ENCODE measurements at regions not wholly inside any gene's neighbourhood (a gene's known extent, or its start where the extent isn't known, plus 50 kb on each side); places are given as distances from the start of the nearest gene placed in this dataset.

DNA sequence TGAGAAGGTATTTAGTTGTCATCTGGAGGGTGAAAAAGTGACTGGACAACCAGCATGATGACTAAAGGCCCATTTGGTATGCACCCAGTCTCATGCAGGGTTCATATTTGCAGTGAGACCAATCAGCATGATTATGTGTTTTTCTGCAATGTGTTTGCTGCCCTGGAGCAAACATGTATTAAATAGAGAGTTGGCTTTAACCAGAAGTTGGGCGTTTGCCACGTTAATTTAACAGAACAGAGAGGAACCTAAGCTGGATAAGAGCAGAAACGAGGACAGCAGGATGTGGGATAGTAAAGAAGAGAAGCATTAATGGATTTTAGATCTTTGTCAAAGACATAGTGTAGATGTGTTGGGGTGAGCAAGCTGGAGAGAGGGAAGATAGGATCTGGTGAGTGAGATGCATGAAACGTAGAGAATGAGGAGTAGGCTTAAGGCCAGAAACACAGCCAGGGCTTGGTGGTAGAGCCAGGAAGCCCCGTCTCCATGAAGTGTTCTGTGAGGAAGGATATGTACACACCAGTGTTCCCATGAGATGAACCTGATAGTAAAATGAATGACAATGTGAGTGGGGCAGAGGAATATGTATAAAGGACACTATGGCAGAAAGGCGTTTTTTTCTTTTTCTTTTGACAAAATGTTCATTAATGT lies 164.0 kb upstream of the PDGFD start:
- H3K9me3 ChIP-seq, result no peaks in the 10 kb centered on the region
- no peak for TF ChIP-seq POLR2A (IDR thresholded peaks at IDR 0.05)
- TF ChIP-seq, protein P1, sequence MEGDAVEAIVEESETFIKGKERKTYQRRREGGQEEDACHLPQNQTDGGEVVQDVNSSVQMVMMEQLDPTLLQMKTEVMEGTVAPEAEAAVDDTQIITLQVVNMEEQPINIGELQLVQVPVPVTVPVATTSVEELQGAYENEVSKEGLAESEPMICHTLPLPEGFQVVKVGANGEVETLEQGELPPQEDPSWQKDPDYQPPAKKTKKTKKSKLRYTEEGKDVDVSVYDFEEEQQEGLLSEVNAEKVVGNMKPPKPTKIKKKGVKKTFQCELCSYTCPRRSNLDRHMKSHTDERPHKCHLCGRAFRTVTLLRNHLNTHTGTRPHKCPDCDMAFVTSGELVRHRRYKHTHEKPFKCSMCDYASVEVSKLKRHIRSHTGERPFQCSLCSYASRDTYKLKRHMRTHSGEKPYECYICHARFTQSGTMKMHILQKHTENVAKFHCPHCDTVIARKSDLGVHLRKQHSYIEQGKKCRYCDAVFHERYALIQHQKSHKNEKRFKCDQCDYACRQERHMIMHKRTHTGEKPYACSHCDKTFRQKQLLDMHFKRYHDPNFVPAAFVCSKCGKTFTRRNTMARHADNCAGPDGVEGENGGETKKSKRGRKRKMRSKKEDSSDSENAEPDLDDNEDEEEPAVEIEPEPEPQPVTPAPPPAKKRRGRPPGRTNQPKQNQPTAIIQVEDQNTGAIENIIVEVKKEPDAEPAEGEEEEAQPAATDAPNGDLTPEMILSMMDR (IDR thresholded peaks at IDR 0.05), result no peak
- no peak for TF ChIP-seq EP300 (IDR thresholded peaks at IDR 0.05)
- H3K27me3 ChIP-seq, result no peaks in the 10 kb centered on the region
- 68 to 73% methylated on average over 6 of the region's 6 CpGs for WGBS, 2 donors
- ATAC-seq (ENCODE audit: low FRiP score in 2 of 2) (peak in 1 of 2 donors; percentile 19), DNase-seq (no peak)
- no peaks in the 10 kb centered on the region for H3K36me3 ChIP-seq
- no peaks in the 10 kb centered on the region for H3K4me1 ChIP-seq
- H3K27ac ChIP-seq, result no peak overlapping the region
- no peak overlapping the region for H3K4me3 ChIP-seq

DNA sequence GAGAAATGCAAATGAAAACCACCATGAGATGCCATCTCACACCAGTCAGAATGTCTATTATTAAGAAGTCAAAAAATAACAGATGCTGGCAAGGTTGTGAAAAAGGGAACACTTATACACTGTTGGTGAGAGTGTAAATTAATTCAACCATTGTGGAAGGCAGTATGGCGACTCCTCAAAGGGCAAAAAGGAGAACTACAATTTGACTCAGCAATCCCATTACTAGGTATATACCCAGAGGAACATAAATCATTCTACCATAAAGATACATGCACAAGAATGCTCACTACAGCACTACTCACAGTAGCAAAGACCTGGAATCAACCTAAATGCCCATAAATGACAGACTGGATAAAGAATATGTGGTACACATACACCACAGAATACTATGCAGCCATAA lies 161.1 kb upstream of the PDGFD start:
- DNase-seq (no peak), ATAC-seq (ENCODE audit: low FRiP score in 2 of 2) (no peak)
- TF ChIP-seq EP300 (IDR thresholded peaks at IDR 0.05), result no peak
- no peak for TF ChIP-seq POLR2A (IDR thresholded peaks at IDR 0.05)
- no peak for TF ChIP-seq POLR2AphosphoS5 (IDR thresholded peaks at IDR 0.05)
- TF ChIP-seq, protein P1 (IDR thresholded peaks at IDR 0.05), result no peak
- H3K4me1 ChIP-seq, result no peaks in the 10 kb centered on the region
- WGBS, 2 donors, result 79 to 81% methylated on average over 1 of the region's 1 CpG
- H3K9me3 ChIP-seq, result no peaks in the 10 kb centered on the region
- H3K27ac ChIP-seq, result no peak overlapping the region
- no peaks in the 10 kb centered on the region for H3K36me3 ChIP-seq
- H3K4me3 ChIP-seq, result no peak overlapping the region
- no peaks in the 10 kb centered on the region for H3K27me3 ChIP-seq

DNA sequence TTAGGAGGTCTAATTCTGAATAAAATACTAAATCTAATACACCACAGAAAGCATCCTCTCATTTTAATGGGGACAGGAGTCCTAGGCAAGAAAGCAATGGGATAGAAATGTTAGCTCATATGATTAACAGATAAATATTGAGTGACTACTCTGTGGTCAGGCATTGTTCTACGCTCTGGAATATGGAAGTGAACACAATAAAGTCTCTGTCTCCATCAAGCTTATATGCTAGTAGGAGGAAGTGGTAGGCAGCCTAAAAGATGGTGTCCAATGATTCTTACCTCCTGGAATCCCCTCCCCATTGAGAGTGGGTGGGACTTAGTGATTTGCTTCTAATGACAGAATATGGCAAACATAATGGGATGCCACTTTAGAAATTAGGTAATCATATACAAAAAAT lies 160.3 kb upstream of the PDGFD start:
- 84 to 92% methylated on average over 1 of the region's 1 CpG for WGBS, 2 donors
- TF ChIP-seq POLR2A (IDR thresholded peaks at IDR 0.05) (no peak), EP300 (IDR thresholded peaks at IDR 0.05) (no peak), POLR2AphosphoS5 (IDR thresholded peaks at IDR 0.05) (no peak)
- TF ChIP-seq, protein P1 (IDR thresholded peaks at IDR 0.05), result no peak
- no peak for DNase-seq
- no peak overlapping the region for H3K27ac ChIP-seq
- no peaks in the 10 kb centered on the region for H3K27me3 ChIP-seq
- no peaks in the 10 kb centered on the region for H3K36me3 ChIP-seq
- ATAC-seq (ENCODE audit: low FRiP score in 2 of 2), result no peak
- H3K4me3 ChIP-seq, result no peak overlapping the region
- no peaks in the 10 kb centered on the region for H3K9me3 ChIP-seq
- no peaks in the 10 kb centered on the region for H3K4me1 ChIP-seq

DNA sequence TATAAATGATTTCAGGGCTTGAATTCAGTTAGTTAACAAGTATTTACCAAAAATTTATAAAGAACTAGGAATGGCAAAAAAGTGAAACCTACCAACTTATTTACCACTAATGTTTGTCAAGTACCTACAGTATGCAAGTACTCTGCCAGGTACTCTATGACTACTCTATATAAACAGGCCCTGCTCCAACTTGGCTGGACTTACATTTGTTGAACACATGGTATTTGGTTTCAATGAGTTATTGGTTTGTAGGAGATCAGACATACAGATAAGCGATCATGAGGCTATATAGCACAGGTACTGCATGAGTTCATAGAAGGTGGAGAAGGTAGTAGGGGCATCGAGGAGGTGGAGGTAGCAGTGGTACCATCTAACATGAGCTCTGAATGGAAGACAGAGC lies 159.9 kb upstream of the PDGFD start:
- no peak overlapping the region for H3K4me3 ChIP-seq
- no peak overlapping the region for H3K27ac ChIP-seq
- ATAC-seq (ENCODE audit: low FRiP score in 2 of 2), result no peak
- DNase-seq, result no peak
- H3K27me3 ChIP-seq, result no peaks in the 10 kb centered on the region
- H3K36me3 ChIP-seq, result no peaks in the 10 kb centered on the region
- H3K9me3 ChIP-seq, result no peaks in the 10 kb centered on the region
- H3K4me1 ChIP-seq, result no peaks in the 10 kb centered on the region
- no peak for TF ChIP-seq POLR2AphosphoS5 (IDR thresholded peaks at IDR 0.05)
- TF ChIP-seq, protein P1 (IDR thresholded peaks at IDR 0.05), result no peak
- 95% methylated on average over 2 of the region's 2 CpGs for whole genome bisulfite sequencing, 2 donors

DNA sequence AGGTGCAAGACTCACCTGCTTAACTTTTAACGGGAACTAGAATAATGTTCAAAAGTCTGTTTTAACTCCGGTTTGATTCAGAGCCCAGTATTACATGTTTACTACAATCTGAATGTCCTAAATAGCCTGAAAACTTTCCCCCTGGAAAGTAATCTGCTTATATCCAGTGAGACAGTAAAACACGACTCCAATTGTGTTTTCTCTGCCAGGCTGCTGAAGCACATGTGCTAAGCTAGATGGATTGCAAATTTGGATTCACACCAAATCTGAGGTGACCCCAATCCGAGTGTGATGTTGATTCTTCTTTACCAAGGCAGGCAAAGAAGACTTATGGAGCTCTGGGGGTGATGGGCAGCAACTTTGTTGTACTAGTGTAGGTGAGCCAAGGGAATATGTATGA lies 158.7 kb upstream of the PDGFD start:
- no peaks in the 10 kb centered on the region for H3K36me3 ChIP-seq
- H3K27ac ChIP-seq, result no peak overlapping the region
- TF ChIP-seq, protein P1 (IDR thresholded peaks at IDR 0.05), result no peak
- TF ChIP-seq POLR2AphosphoS5 (IDR thresholded peaks at IDR 0.05) (no peak), EP300 (IDR thresholded peaks at IDR 0.05) (no peak), POLR2A (IDR thresholded peaks at IDR 0.05) (no peak)
- no peaks in the 10 kb centered on the region for H3K9me3 ChIP-seq
- WGBS, 2 donors, result 81 to 86% methylated on average over 4 of the region's 4 CpGs
- no peaks in the 10 kb centered on the region for H3K27me3 ChIP-seq
- no peak for DNase-seq
- no peak overlapping the region for H3K4me3 ChIP-seq
- no peaks in the 10 kb centered on the region for H3K4me1 ChIP-seq
- no peak for ATAC-seq (ENCODE audit: low FRiP score in 2 of 2)

Measured in upper lobe of left lung (tissue), 6 donors.